ENCODE measurements at regions not wholly inside any gene's neighbourhood (a gene's known extent, or its start where the extent isn't known, plus 50 kb on each side); places are given as distances from the start of the nearest gene placed in this dataset.

DNA sequence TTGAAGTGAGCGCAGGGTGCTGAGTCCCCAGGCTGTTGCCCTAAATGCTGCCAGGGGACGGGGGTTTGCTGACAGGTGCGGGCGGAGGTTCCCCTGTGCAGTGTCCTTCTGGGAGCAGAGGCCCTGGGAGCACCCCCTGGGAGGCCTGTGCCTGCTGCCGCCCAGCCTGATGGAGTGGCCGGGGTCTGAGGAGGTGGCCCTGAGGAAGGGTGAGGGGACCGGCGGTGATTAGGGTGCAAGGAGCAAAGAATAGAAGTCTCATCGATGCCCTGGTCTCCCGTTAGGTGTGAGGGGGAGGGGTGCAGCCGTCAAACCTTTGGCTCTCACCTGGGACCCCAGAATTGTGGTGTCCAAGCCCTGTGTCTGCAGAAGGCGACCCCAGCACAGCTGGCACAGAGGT lies 1294.7 kb downstream of the BRD1 start:
- DNase-seq (ENCODE audit: low read depth), result no peak

DNA sequence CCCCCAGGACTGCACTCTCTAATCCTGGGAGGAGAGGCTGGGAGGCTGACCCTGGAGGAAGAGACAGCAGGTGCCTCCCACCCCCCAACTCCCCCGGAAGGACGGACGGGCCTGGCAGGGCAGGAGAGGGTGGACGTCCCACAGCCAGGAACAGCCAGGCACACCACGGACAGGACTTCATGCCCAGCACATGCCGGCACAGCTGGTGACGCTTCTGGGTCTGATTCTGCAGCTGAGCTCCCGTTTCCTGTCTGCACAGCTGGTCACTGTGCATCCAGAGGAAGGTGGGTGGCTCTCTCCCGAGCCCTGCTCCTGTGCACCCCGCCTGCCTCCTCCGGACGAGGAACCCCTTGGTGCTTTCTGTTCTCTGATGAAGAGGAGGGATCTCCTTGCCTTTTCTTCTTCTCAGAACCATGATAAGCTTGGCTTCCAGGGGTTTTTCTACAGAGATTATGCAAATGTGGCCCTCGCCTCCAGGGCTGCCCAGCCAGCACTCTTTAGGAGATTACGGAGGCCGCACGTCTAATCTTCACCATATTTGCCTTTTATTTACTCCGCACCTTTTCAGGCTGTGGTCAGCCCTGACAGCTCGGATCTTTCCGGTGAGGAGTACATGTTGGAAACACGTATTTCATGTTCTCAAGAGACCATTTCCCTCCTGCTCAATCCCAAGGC lies 1295.8 kb downstream of the BRD1 start:
- no peak for DNase-seq (ENCODE audit: low read depth)

DNA sequence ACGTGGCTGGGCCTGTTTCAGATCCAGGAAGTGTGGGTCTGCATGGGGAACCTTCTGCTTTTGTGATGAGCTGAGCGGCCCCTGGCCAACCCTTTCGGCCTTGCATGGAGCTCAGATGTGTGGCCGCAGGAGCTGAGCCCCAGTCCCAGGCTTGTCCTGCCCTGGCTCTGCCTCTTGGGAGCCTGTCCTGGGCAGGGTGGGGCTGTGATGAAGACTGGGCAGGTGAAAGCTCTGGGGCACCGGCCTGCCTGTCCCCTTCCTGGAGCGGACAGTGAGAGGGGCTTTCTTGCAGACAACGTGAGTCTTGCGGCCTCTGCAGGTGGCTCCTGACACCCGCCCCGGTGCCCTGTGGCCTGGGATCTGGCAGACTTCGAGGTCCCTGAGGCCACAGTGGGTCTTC lies 1296.6 kb downstream of the BRD1 start:
- no peak for DNase-seq (ENCODE audit: low read depth)

DNA sequence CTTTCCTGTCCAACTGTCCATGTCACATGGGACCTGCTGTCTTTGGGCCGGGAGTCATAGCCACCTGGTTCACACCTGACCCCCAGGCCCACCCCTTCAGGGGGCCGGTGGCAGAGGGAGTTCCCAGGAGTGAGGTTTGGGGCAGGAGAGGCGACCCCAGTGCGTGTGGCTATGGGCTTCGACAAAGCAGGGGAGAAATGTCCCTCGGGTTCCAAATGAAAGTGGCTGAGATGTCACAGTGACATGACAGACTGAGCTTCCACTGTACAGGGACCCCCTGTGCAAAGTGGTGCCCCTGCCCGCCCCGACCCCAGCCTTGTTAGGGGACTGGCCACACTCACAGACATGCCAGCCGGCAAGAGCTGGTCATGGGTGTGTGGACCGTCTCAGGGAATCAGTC lies 1297.0 kb downstream of the BRD1 start:
- no peak for DNase-seq (ENCODE audit: low read depth)

DNA sequence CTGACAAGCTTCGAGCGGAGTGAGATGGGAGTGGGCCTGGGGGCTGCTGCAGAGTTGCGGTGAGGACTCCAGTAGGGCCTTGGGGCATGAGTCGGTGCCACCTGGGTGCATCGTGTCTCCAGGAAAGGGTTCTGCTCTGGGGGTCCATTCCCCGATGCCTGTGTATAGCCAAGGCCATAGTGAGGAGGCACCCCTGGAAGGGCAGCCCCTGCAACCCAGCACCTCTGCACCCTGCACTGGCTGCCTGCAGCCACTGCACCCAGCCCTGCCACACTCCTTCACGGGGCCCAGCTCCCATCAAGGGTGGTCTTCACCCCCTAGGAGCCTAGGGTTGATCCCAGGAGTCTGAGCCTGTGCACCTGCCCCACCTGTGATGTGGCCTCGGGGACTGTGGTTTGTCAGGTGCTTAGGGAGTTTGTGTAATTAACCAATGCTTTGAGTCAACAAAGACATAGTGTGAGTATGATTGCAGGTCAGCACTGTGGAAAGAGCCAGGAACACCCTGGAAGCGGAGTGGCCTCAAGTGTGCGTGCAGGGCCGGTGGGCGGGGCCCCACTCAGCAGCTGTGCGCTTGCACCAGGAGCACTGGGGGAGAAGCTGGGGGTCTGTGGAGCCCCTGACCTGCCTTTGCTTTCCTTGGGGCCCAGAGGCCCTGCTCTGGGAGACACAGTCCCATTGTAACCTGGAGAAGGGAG lies 1299.3 kb downstream of the BRD1 start:
- DNase-seq (ENCODE audit: low read depth), result no peak

DNA sequence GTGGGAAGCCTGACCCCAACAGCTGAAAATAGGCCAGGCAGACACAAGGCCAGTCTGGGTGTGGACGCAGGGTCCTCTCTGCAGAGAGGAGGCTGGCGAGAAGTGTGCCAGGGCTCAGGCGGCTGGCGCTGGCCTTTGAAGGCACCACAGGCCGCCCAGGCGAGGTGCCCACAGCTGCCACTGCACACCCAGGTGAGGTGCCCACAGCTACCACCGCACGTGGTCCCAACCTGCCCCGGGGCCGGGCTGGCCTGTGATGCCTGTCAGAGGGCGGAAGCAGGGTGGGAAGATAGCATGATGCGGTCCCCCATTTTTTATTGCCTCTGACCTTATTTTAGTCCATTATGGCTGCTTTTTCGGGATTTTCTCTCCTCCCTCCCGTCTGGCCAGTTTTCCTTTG lies 1303.9 kb downstream of the BRD1 start:
- DNase-seq (ENCODE audit: low read depth), result no peak

DNA sequence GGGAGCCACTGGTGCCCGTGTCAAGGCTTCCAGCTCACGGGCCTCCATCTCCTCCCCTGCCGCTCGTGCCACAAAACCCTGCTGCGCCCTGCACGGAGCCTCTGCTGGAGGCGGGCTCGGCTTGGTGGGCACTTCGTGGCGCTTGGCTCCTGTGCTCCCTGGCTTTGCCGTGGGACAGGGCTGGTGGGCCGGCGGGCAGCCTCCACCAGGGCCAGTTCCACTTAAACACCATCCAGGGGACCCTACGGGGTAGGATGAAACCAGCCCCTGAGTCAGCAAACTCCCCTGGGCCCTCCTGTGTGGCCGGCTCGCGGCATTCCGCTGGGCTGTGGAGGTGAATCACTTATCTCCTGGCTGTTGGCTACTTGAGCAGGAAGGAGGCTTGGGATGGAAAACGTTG lies 1304.6 kb downstream of the BRD1 start:
- DNase-seq (ENCODE audit: low read depth), result no peak

DNA sequence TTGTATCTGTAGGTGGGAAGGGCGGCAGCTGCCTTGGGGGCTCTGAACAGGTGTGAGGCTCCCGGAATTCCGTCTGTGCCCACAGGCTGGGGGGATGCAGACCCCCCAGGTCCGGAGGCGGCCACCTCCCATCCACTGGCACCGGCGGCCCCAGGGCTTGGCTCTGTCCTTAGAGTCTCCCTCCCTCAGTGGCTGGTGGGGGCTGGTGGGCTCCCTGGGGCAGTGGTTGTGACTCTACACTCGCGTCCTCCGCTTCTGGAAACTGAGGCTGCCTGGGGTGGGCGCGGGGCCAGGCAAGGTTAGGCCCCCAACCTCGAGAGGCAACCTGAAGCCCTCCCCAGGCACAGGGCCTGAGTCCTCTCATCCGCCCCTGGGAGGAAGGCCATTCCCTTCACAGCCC lies 1305.4 kb downstream of the BRD1 start:
- no peak for DNase-seq (ENCODE audit: low read depth)

DNA sequence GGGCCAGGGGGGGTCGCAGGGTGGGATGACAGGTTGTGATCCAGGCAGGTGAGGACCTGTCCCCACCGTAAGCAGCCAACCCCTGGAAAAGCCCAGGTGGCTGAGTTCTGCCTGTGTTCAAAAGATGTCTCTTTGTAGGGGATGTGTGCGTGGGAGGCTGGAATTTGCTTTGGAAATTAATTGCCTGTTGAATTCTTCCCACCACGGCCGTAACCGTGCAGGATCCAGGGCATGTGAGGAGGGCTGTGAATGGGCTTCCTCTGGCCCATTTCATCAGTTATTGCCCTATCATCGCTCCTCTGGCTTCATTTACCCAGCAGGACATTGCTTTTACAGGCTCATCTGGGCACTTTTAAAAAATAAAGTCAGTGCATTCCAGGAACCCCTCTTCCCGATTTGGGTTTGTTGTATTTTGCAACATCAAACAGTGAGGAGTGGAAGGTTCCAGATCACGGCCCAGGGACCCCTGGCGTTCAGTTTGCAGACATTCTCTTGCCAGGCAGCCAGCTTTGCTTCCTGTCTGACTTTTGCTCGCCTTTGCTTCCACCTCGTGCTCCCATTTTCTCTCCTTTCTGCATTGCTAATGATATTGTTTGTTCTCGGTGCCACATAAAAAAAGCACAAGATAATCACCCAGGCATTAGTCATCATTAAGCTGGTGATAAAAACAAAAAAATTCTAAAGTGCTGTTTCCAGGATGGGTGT lies 1306.6 kb downstream of the BRD1 start:
- DNase-seq (ENCODE audit: low read depth), result no peak

DNA sequence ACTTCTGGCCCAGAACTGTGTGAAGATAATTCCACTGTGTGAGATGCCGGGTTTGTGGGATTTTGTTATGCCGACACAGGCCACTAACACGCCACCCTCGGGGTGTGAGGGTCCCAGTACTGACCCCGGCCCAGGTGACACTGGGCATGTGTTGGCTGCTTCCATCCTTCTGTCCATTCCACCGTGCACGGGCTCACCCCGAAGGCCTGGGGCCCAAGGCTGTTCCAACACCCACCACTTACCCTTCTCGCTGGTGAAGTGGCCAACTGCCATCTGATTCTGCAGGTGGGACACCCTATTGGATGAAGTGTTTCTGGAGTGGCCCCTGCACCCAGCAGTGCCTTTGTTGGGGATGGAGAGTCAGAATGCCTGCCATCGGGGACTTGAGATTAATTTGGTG lies 1307.5 kb downstream of the BRD1 start:
- no peak for DNase-seq (ENCODE audit: low read depth)

DNA sequence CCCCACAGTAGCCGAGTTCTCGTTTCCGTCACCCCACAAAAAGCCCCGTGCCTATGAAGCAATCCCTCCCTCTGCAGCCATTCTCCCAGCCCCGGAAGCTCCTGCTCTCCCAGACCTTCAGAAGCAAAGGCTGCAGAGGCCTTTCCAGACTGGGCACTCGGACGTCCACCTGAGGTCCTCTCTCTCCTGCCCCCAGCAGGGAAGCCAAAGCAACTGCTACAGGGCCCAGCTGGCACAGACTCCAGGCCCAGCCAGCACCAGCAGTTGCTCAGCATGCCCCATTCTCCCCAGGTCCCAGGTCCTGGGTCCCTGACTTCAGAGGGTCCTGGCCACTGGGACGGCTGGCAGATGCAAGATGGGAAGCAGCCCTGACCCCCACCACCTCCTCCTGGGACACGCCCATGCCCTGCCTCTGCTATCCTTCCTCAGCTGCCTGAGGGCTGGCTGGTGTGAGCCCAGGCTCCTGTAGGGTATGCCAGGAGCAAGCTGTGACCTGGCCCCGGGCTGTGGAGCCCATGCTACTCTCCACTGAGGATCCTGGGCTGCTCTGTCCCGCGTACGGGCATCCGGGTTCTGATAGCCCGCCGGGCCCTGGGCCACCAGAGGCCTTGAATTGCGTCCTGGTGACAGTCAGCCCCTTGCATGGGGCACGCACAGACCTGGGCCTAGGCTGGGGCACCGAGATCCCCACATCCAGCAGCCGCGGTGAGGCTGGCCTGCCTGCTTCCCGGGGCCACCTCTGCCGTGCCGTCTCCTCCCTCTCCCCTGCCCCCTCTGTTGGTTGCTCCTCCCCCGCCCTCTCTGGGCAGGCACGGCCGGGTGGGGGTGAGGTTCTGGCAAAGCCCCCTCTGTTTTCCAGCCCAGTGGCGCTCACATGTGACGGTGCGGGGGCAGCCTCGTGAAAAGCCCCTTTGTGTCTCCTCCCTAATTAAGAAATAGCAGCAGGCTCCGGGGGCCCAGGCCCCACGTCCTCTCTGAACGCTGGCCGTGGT lies 1310.3 kb downstream of the BRD1 start:
- no peak for DNase-seq (ENCODE audit: low read depth)

DNA sequence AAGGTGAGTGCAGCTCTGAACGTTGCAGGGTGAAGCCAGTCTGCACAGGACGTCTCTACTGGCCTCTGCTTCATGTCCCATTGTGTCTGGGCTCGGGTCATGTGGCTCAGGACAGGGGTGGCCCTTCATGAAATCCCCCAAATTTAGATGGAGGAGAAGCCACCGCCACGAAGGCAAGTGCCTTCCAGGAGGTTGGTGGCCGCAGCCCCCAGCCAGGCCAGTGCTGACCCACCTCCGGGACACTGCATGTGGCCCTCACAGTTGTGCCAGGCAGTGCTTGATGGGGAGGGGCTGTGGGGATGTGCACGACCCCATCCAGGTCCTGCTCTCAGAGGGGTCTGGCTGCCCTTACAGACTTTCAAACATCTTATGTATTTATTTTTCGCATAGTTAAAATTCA lies 1311.1 kb downstream of the BRD1 start:
- DNase-seq (ENCODE audit: low read depth), result no peak

DNA sequence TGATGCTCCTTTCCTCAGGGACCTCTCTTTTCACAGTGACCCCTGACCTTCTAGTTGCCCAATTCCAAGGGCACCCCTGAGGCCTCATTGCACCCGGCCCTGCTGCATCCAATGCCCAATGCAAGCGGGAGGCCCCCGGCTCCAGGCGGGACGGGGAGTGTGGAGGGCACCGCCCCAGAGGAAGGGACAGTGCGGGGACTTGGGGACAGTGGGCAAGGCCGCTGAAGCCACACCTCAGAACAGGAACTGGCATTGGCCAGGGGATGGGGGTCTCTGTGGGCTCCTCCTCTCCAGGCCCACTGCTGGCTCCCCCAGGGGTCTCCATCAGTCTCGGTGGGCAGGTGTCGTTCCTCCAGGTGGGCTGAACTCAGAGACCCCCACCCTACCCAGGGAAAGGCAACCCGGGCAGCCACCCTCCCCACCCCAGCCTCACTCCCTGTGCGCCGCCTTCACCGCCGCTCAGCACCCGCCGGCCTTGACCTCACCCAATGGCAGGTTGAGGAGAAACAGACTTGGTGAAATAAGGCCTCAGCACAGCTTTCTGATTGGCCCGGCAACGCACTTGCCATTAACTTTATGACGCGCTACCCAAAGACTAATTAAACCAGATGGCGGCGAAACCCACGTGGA lies 1312.0 kb downstream of the BRD1 start:
- DNase-seq (ENCODE audit: low read depth), result no peak

DNA sequence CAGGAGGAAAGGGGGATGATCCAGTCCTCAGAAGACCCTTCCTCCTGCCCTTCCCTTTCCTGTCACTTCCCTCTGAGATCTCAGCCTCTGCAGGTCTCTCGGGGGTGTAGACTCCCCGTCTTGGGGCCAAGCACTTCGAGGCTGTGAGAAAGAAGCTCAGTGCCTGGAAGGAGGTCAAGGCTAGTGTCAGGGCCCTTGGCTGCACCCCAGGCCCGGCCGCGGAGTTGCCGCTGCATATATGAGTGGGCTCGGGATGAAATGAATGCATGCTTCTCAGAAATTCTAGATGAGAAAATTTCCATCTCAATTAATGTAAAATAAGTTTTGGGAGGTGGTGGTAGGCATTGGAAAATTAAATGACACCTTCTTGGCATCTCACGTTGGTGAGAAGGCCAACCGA lies 1313.7 kb downstream of the BRD1 start:
- DNase-seq (ENCODE audit: low read depth), result no peak

DNA sequence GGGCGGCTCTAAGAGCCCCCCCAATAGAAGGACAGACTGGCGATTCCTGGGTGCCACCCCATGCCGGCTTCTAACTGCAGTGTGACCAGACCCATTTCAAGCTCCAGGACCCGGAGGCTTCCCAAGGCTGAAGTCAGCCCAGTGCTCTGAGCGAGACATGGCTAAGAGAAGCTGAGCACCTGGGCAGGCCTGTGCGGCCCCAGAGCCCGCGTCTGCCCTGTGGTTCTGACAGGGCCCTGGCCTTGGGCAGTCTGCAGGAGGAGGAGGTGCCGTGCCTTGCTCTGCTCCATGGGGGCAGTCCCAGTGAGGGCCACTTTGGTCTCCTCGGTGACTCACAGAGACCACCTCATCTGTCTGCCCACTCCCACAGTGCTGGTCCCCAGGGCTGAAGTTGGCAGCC lies 1314.2 kb downstream of the BRD1 start:
- no peak for DNase-seq (ENCODE audit: low read depth)

DNA sequence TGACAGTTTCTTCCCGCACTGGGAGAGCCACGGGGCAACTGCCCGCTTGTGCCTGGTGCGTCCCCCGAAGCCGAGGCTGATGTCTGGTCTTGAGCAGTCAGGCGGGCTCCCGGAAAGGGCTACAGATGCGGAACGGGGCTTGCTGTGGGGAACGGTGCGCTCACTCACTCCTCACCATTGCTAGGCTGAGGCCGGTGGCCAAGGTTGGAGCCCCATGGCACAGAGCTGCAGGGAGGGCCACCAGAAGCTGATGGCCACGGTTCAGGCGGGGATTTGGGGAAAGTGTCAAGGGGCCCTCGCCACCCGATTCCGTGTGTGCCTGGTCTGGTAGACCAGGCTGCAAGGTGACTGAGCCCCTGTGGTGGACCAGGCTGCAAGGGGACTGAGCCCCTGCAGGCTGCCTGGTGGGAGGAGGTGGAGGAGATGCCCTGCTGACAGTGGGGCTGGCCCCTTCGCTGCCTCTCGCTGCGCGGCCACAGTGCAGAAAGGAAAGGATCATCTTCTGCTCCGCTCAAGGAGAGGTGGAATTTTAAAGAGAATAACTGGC lies 1315.8 kb downstream of the BRD1 start:
- no peak for DNase-seq (ENCODE audit: low read depth)

DNA sequence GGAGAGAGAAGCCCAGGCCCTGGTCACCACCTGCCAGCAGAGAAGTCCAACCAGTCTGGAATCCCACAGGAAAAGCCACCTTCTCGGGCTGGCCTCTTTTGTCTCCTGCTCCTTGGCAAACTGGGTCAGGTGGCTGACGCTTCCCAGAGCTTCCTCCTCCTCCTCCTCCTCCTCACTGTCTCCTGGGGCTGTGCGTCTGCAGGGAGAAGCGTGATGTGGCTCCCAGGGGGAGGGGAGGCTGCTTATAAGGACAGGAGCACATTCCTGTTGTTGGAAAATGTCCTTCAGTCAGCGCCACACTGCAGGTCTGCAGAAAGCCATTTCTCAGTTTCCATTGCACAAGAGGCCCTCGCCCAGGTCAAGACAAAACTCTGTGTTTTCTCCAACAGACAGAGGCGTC lies 1316.5 kb downstream of the BRD1 start:
- DNase-seq (ENCODE audit: low read depth), result no peak

DNA sequence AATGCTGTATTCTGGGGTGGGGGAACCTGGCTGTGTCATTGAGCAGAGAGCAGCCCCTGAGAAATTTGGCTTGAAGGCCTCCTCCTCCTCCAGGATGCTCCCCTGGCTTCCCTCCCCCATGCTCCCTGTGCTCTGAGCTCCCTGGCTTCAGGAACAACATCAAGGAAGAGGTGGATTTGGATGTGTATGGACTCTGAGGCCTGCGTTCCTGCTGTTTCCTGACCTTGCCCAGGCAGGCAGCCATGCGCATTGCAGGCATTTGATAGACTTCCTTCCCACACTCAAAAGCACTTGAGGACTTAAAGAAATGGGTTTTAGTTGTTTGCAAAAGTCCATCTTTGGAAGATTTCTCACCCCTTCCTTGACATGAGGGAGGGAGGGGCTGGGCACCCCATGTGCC lies 1317.1 kb downstream of the BRD1 start:
- no peak for DNase-seq (ENCODE audit: low read depth)

DNA sequence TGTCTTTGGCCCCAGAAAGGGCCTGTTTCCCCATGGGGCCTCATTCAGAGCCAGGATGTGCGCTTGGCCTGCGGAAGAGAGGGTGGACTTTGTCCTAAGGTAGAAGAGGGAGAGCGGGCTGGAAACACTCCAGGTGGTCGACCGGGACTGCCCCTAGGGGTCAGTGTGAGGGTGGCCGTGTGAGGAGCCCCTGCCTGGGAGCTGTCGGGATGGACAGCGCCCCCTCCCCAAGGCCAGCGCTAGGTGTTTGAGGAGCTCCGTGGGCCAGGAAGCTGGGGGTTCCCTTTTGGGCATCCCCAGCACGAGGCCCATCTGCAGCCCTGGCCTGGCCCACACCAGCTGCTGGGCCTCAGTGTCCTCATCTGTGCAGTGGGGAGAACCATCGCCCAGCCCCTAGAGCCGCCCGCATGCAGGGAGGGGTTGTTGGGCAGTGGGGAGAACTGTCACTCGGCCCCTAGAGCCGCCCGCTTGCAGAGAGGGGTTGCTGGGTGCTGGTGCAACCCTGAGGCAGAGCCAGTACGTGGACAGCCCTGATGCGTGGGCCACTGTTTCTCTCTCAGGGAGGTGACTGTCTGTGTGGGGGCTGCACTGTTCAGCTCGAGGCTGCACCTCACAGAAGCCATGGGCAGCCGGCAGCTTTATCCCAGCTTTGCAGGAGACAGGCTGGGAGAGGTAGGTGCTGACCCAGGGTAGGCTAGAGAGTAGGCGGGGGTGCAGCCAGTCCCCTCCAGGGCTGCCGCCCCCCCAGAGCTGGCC lies 1319.9 kb downstream of the BRD1 start:
- DNase-seq (ENCODE audit: low read depth), result no peak

DNA sequence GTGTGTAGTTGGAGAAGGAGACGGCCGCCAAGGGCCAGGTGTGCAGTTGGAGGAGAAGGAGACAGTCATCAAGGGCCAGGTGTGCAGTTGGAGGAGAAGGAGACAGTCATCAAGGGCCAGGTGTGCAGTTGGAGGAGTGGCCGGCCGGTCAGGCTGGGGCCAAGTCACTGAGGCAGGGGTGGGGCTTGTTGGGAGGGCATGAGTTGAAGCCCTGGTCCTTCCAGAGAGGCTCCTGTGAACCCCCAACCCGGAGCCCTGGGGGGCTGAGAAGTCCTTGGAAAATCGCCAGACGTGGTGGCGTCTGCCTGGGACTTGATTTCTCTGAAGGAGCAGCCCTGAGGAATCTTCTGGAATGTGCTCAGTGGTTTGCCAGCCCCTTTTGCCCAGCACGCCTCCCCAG lies 1320.5 kb downstream of the BRD1 start:
- DNase-seq (ENCODE audit: low read depth), result no peak
